GM21717 (cell line): ENCODE measurements at regions not wholly inside any gene's neighbourhood (a gene's known extent, or its start where the extent isn't known, plus 50 kb on each side); places are given as distances from the start of the nearest gene placed in this dataset.

Source experiments
- ATAC-seq: cut with Tn5 transposase; IDR thresholded peaks from one replicate; pipeline ENCODE4 v1.9.1; 2021; ENCODE audit warnings: mild to moderate bottlenecking, moderate library complexity; ENCODE audit not compliant: unreplicated experiment

DNA sequence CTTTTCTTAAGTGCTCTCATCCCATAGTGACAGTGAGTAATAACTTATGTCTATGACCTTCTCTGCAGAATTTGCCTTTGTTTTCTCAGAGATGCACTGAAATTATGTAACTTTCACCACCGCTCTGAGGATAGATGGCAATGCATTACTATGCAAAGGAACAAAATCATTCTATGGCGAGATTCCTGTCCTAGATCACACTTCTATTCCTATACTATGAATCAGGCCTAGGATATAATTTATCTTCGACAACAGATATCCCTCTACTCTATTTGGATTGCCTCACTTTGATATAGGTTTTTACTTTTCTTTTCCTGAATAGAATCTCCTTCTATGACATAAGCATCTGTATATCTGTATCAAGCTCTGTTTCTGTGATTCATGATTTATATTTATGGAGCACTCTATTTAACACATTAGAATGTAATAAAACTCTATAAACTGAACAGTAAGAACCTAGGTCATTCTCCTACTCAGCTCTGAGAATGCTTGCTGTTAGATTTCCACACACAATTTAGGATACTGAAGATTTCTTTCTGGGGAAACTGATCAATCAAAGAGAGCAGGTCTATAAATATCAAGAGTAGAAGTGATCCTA is 1082.3 kb upstream of the ADGRL3 start:
- no peak for ATAC-seq

DNA sequence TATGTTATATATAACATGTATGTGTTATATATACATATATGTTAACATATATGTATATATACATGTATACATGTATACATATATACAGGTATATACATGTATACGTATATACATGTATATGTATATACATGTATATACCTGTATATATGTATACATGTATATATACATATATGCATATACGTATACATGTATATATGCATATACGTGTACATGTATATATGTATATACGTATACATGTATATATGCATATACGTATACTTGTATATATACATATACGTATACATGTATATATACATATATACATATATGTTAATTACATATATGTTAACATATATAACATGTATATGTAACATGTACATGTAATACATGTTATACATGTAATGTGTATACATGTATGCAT is 1077.3 kb upstream of the ADGRL3 start:
- no peak for ATAC-seq

DNA sequence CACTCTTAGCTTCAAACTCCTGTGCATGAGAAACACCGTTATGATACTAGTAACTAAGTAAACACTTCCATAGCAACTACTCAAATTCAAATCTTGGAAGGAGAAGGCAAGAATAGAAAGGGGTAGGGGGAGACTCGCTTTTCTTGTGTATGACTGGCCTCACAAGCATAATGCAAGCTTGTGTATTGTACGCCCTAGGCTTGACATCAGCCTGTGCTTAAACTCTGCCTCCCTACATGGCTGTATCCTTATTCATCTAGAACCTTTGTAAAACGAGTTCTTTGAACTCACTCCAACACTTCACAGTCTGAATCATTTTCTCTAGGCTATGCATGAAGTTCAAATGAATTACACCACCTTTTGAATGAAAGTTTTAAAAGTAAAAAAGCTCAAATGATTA is 1071.2 kb upstream of the ADGRL3 start:
- ATAC-seq, result no peak

DNA sequence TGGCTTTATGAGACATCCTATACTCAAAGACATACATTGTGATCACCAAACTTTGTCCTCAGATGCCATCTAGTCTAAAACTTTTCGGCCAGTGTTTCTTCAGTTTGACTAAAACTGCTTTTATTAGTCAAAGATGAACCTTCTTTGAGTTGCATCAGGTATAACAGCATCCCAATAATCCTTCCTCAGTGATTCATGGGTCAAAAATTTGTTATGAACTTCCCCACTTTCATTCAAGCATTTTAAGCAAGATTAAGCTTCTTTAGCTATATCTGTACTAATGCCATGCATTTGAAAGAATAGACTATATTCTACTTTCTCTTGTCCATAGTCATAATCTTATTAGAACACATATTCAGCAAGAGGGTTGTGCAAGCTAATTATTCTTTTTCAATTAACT is 1070.4 kb upstream of the ADGRL3 start:
- no peak for ATAC-seq

DNA sequence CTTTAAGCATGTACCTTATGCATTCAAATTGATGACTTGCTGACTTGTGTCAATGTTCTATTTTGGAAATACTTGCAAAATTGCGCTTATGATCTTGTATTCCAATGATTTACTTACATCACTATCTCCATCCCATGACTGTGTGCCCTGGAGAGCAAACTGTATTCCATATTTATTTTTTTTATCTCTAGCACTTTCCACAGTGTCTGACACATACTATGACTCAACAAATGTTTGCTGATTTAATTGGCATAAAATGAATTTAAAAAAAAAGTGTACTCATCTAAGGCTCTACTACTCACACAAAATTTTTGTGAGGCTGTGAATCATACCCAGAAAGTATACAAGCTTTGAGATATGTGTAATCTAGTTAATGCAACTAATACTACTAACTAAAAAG is 1066.8 kb upstream of the ADGRL3 start:
- ATAC-seq, result no peak

DNA sequence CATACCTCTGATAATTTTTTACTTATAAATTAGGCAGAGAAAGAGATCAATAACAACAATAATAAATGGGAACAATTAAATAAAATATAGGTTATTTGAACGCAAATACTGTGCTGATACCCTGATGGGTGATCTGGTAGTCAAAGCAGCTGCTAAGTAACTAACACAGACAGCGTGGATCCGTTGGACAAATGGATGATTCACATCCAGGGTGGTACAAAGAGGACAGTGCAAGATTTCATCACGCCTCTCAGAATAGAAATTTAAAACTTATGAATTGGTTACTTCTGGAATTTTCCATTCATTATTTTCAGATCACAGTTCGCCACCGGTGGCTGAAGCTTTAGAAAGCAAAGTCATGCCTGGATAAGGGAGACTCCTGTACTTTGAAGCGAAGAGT is 1066.0 kb upstream of the ADGRL3 start:
- no peak for ATAC-seq

DNA sequence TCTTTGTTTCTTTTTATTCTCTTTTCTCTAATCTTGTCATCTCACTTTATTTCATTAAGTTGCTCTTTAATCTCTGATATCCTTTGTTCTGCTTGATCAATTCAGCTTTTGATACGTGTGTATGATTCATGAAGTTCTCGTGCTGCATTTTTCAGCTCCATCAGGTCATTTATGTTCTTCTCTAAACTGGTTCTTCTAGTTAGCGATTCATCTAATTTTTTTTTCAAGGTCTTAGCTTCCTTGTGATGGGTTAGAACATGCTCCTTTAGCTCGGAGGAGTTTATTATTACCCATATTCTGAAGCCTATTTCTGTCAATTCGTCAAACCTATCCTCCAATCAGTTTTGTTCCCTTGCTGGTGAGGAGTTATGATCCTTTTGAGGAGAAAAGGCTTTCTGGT is 1045.0 kb upstream of the ADGRL3 start:
- ATAC-seq, result no peak

DNA sequence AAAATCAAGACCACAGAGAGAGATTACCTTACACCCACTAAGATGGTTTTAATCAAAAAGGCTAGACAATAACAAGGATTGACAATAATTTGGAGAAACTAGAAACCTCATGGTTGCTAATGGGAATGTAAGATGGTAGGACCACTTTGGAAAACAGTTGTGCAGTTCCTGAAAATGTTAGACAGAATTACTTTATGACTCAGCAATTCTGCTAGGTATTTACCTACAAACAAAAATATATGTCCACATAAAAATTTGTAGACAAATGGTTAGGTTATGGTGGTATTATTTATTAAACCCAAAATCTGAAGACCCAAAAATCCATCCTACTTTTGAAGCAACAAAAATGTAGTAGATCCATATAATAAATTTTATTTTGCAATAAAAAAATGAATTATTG is 1027.0 kb upstream of the ADGRL3 start:
- no peak for ATAC-seq

DNA sequence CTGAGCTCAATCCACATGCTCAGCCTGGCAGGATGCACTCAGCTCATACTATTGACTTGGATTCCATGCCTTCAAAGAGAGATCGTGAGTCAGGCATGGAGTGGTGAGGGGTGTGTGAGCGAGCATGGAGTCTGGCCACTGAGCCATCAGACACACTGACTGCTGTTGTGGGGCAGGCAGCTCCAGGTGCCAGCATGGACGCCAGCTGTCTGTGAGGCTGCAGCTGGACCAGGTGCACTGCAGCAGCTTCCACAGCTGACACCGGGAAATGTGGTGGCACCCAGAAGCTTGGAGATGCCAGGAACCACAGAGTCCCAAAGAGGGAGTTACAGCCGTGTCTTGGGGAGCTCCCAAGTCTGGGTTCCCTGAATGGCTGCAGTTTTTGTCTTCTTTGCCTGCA is 1026.4 kb upstream of the ADGRL3 start:
- no peak for ATAC-seq

DNA sequence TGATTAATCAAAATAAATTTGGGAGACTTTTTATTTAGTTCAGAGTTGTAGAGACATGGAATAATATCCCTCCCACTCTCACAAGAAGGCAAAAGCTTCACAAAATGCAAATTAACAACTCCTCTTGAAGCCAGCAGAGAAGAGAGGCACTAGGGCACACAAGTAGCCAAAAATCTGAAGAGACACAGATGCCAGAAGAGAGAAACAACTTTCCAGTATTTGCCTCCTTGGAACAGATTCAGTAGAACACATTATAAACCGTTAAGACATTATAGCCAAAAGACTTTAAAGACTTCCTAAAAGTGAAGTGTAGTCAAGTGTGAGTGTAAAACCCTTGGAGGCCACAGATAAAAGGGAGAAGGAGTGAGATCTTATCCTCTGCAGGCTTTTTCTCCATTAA is 1024.9 kb upstream of the ADGRL3 start:
- ATAC-seq, result no peak

DNA sequence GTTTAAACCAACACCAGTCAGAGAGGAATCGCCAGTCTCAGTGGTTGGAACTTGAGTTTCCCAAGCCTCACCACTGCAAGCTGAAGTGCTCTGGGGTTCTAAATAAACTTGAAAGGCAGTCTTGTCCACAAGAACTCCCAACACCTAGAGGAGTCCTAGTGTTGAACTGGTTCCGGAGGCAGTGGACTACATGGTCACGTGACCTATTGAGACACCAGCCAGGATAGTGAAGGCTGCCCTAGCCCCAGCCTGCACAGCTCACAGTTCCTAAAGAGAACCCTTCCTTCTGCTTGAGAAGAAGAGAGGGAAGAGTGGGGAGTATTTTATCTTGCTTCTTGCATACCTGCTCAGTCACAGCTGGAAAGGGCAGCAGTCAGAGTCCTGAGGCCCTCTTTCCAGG is 1012.7 kb upstream of the ADGRL3 start:
- ATAC-seq, result no peak

DNA sequence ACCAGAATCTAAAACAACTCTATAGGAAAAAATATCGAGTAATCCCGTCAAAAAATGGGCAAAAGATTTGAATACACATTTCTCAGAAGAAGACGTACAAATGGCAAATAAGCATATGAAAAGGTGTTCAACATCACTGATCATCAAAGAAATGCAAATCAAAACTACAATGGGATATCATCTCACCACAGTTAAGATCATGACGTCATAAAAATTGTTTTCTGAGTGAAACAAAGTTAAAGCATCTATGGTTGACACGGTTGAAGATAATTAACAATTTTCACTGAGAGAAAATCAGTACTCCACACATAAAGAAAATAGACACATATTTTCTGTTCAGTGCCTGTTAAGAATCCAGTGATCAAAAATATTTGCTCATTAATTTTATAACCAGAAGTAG is 1010.8 kb upstream of the ADGRL3 start:
- ATAC-seq, result no peak

DNA sequence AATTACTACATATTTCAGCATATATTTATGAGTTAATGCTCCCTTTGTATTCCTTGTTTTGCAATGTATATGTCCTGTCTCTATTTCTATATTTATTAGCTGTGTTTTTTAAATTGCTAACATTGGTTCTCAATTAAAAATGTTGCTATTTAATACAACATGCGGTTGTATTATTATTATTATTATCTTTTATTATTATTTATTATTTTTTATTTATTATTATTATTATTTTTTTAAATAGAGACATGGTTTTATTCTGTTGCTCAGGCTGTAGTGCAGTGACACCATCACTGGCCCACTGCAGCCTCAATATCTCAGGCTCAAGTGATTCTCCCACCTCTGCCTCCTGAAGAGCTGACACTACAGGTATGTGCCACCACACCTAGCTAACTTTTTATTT is 1005.9 kb upstream of the ADGRL3 start:
- ATAC-seq, result no peak

DNA sequence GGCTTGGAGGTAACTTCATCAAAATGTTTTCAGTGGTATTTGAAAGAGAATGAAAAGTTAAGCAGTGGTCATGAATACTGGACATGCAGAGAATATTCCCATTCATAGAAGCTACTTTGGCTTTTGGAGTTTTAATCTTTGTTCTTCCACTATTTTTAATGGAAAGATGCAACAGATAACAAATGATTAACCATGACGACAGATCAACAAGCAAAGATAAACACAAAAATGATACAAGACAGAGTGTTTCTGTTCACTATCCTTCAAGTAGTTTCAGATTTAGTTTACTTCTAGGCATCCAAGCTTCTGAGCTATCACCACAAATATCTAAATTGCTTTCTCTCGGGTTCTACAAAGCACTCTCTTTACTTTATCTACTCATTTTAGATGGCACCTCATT is 1004.9 kb upstream of the ADGRL3 start:
- no peak for ATAC-seq

DNA sequence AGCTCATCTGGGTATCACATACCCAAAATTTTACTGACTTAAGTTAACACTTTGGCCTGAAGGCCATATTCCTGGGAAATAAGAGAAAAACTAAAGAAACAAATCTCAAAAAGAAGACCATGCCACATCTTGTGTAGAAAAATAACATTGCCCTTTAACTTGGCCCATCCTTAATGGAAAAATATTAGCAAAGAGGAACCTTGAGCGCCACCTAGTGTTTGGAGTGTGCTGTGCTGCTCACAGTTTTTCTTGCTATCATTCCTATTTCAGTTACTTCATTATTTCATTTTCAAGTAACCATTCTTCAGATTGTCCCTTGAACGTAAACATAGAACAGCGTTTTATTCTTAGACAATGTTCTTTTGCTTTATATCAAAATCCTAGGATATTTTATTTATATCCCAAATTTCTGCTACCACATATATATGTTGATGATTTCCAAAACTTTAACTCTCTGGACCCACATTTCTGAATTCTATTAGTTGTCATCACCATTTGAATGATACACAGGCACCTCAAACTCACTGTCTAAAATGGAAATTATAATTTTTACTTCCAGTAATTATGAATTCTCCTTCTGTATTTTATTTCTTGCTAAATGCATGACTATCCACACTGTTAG is 999.0 kb upstream of the ADGRL3 start:
- peak; percentile 88 for ATAC-seq

DNA sequence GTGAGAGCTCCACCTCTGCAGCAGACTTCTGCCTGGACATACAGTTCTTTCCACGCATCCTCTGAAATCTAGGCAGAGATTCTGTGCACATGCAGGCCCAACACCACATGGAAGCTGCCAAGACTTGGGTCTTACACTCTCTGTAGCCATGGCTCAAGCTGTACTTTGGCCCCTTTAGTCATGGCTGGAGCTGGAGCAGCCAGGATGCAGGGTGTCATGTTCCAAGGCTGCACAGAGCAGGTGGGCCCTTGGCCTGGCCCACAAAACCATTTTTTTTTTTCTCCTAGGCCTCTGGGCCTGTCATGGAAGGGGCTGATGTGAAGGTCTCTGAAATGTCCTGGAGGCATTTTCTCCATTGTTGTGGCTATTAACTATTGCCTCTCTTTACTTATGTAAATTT is 990.5 kb upstream of the ADGRL3 start:
- ATAC-seq, result no peak

DNA sequence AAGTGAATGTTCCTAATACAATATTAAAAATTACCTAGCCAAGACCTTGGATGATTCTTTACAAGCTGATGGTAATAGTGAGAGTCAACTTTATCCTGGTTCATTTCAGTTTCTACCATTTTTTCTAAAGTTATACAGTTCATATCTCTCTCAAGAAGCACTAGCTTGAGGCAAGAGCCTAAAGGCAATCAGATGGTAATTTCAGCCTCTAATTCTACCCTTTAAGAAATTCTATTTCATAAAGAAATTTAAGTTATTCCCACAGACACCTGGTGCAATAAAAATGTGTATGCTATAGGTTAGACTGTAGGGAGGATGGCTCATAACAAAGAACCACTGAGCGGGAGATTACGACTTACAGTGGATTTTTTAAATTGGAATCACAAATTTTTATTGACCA is 984.2 kb upstream of the ADGRL3 start:
- no peak for ATAC-seq

DNA sequence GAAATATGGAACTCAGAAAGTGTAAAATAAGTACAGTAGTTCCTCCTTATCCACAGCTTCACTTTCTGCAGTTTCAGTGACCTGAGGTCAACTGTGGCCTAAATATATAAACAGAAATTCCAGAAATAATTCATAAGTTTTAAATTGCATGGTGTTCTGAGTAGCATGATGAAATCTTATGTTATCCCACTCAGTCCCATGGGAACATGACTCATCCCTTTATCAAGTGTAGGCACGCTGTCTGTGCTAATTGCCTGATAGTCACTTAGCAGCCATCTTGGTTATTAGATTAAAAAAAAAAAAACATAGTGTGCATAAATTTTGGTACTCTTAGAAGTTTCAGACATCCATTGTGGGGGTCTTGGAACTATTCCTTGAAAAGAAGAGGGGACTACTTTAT is 983.4 kb upstream of the ADGRL3 start:
- ATAC-seq, result no peak

DNA sequence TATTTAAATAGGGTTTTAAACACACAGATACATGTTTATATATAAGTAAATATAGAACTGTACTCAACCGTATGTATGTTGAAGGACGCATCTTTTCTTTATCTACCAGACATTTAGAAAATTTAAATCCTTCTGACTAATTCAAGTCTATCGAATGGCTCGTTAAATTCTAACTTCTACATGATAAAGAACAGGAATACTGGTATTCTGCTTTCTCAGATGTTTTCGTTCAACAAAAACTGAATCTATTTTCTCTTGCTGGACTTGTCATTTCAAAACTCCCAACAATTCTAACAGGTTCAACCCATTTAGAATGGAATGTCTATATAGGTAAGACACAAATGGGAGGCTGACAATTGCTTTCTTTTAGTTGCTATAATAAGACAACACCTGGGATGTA is 978.3 kb upstream of the ADGRL3 start:
- no peak for ATAC-seq

DNA sequence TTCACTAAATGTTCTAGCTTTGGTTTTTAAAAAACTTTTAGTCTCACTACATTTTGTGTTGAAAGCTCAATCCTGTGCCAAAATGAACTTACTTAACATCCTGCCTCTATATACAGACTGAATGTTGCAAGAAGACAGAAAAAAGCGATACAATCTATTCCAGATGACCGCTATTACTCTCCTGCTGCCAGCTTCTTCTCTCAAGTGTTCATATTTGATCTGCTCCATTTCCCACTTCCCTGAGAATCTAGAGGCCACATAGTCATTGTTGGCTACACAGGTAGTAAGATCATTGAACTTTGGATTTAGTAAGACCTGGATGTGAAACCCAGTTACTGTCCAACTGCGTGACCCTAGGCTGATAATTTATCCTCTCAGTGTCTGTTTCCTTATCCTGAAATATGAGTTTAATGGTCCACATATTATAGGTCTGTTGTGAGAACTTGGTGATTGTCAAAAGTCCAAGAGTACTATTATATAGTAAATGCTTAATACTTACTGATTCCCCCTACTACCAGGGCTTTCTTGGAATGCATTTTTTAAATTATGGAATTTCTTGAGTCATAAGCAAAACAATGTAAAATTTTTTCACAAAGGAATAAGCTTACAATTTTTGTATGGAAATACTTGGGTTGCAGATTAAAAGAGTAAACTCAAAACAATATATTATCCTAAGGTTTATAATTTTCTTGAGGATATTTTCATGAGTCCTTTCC is 976.8 kb upstream of the ADGRL3 start:
- no peak for ATAC-seq

DNA sequence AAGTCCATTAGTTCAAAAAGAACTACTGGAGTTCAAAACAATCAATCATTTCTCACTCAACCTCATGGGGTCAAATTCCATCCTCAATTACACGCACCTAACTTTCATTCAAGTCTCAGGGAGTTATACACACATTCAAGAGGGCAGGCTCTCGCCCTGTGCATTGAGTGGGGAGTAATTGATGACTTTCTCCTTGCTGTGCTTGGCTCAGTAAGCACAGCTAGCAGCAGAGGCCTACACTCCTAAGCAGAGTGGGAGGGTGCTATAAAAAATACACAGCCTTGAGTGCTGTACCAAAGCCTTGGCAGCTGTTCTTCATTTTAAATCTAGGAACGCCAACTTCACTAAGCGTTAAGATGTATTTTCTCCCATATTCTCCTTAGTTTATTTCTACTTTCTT is 958.3 kb upstream of the ADGRL3 start:
- ATAC-seq, result no peak

DNA sequence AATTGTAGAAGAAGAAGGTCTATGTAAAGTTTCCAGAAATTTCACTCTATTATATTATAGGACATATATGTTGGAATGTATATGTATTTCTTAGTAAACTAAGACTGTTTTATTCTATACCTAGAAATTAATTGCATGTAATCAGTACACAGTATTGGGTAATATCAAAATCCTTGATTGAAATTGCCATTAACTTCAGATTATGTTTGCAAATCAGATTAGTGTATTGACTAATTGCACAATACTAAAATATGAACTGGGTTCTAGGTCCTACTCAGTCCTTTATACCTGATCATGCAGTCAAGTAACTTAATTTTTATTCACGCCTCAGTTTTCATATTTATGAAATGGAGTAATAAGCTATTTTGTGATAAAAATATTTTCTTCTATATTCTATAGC is 950.3 kb upstream of the ADGRL3 start:
- ATAC-seq, result no peak

DNA sequence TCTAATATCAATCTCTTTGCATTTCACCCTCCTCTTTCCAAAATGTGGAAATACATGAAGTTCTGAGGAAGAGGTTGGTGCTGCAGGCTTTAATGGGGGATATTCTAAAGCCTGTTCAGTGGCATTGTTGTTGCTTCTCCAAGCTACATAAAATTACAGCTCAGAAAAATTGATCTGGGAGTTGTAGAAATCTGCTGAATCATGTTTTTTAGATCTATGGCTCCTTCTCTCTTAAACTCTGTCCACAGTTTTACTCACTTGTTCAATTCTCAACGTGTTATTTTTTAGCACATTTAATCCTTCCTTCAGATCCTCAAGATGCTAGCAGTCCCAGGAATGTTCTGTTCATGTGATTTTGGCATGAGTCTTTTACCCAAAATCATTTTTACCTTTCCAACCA is 949.5 kb upstream of the ADGRL3 start:
- no peak for ATAC-seq
